ENCODE measurements at regions not wholly inside any gene's neighbourhood (a gene's known extent, or its start where the extent isn't known, plus 50 kb on each side); places are given as distances from the start of the nearest gene placed in this dataset.

- TF ChIP-seq CTCF (IDR thresholded peaks at IDR 0.05), result no peak
- Mint-ChIP-seq H3K36me3 (ENCODE audit: low read depth) (no peaks in the 10 kb centered on the region), H3K27me3 (ENCODE audit: insufficient read depth) (peaks cover 6% of the 10 kb centered on the region; the same call in 1 of the 2 replicates), H3K27ac (no peak overlapping the region), H3K4me3 (no peak overlapping the region), H3K9me3 (no peaks in the 10 kb centered on the region), H3K4me1 (ENCODE audit: low read depth) (peaks cover 26% of the 10 kb centered on the region)
- DNase-seq, result no peak
These were observed 75.9 kb downstream of the DACT1 start for GRCh38 chr14:58713677-58714076.

GRCh38 chr14:58716706-58717105 is 78.9 kb downstream of the DACT1 start:
- peaks cover 28% of the 10 kb centered on the region for H3K4me1 Mint-ChIP-seq (ENCODE audit: low read depth)
- no peak for DNase-seq
- peak overlapping the region; percentile 68 for H3K4me3 Mint-ChIP-seq

GRCh38 chr14:58717211-58717610 is 79.4 kb downstream of the DACT1 start:
- H3K4me1 Mint-ChIP-seq (ENCODE audit: low read depth), result peaks cover 31% of the 10 kb centered on the region
- no peak for TF ChIP-seq CTCF (IDR thresholded peaks at IDR 0.05)
- H3K4me3 Mint-ChIP-seq, result peak overlapping the region; percentile 68; the same call in 1 of the 2 replicates
- H3K27me3 Mint-ChIP-seq (ENCODE audit: insufficient read depth), result peaks cover 2% of the 10 kb centered on the region; the same call in 1 of the 2 replicates
- H3K36me3 Mint-ChIP-seq (ENCODE audit: low read depth), result peaks cover 4% of the 10 kb centered on the region; the same call in 1 of the 2 replicates
- H3K9me3 Mint-ChIP-seq, result no peaks in the 10 kb centered on the region
- peak; percentile 9 for DNase-seq
- H3K27ac Mint-ChIP-seq, result no peak overlapping the region; the same call in 1 of the 2 replicates

More at GRCh38 chr14:58716706-58717105, 78.9 kb downstream of the DACT1 start:
- Mint-ChIP-seq H3K27ac (peak overlapping the region; percentile 14; the same call in 1 of the 2 replicates), H3K27me3 (ENCODE audit: insufficient read depth) (peaks cover 2% of the 10 kb centered on the region; the same call in 1 of the 2 replicates), H3K9me3 (no peaks in the 10 kb centered on the region), H3K36me3 (ENCODE audit: low read depth) (peaks cover 4% of the 10 kb centered on the region; the same call in 1 of the 2 replicates)
- no peak for TF ChIP-seq CTCF (IDR thresholded peaks at IDR 0.05)

- peaks cover 37% of the 10 kb centered on the region for H3K4me1 Mint-ChIP-seq (ENCODE audit: low read depth)
- no peak overlapping the region for H3K27ac Mint-ChIP-seq
- no peaks in the 10 kb centered on the region for H3K9me3 Mint-ChIP-seq
- H3K4me3 Mint-ChIP-seq, result no peak overlapping the region
- no peak for DNase-seq
- no peak for TF ChIP-seq CTCF (IDR thresholded peaks at IDR 0.05)
- peaks cover 4% of the 10 kb centered on the region; the same call in 1 of the 2 replicates for H3K36me3 Mint-ChIP-seq (ENCODE audit: low read depth)
- H3K27me3 Mint-ChIP-seq (ENCODE audit: insufficient read depth), result peaks cover 2% of the 10 kb centered on the region; the same call in 1 of the 2 replicates
These were observed 80.1 kb downstream of the DACT1 start for GRCh38 chr14:58717813-58718212.

GRCh38 chr14:58718226-58719205 is 80.8 kb downstream of the DACT1 start:
- H3K27ac Mint-ChIP-seq, result no peak overlapping the region
- H3K36me3 Mint-ChIP-seq (ENCODE audit: low read depth), result peaks cover 4% of the 10 kb centered on the region; the same call in 1 of the 2 replicates
- H3K4me1 Mint-ChIP-seq (ENCODE audit: low read depth), result peaks cover 38% of the 10 kb centered on the region
- no peaks in the 10 kb centered on the region for H3K27me3 Mint-ChIP-seq (ENCODE audit: insufficient read depth)
- no peak for TF ChIP-seq CTCF (IDR thresholded peaks at IDR 0.05)
- no peak overlapping the region for H3K4me3 Mint-ChIP-seq
- H3K9me3 Mint-ChIP-seq, result no peaks in the 10 kb centered on the region
- no peak for DNase-seq
